ENCODE measurements at regions not wholly inside any gene's neighbourhood (a gene's known extent, or its start where the extent isn't known, plus 50 kb on each side); places are given as distances from the start of the nearest gene placed in this dataset.

DNA sequence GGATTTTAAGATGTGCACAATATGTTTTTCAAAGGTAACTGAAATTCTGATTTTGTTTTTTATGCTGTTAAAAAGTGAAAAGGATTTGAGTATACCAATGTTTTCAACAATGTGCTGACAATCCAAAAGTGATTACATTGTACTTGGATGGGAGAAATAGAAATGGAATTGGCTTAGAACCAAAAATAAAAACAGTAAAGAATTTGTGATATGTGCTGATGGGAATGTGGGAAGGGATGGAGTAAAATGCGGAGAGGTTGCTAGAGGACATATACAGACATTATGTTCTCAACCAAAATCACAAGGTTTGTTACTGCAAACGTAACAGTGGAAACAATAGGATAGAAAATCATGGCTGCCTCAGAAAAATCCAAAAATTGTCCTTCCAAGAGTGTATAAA, 279.3 kb upstream of the TENM4 start:
- no peak for DNase-seq (ENCODE audit: low read depth)
- TF ChIP-seq, protein P1, sequence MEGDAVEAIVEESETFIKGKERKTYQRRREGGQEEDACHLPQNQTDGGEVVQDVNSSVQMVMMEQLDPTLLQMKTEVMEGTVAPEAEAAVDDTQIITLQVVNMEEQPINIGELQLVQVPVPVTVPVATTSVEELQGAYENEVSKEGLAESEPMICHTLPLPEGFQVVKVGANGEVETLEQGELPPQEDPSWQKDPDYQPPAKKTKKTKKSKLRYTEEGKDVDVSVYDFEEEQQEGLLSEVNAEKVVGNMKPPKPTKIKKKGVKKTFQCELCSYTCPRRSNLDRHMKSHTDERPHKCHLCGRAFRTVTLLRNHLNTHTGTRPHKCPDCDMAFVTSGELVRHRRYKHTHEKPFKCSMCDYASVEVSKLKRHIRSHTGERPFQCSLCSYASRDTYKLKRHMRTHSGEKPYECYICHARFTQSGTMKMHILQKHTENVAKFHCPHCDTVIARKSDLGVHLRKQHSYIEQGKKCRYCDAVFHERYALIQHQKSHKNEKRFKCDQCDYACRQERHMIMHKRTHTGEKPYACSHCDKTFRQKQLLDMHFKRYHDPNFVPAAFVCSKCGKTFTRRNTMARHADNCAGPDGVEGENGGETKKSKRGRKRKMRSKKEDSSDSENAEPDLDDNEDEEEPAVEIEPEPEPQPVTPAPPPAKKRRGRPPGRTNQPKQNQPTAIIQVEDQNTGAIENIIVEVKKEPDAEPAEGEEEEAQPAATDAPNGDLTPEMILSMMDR (IDR thresholded peaks at IDR 0.05; ENCODE audit: low read length, missing control alignments), result no peak
- no peak overlapping the region for H3K4me3 ChIP-seq (replicated peaks; ENCODE audit: low read depth, low read length)

DNA sequence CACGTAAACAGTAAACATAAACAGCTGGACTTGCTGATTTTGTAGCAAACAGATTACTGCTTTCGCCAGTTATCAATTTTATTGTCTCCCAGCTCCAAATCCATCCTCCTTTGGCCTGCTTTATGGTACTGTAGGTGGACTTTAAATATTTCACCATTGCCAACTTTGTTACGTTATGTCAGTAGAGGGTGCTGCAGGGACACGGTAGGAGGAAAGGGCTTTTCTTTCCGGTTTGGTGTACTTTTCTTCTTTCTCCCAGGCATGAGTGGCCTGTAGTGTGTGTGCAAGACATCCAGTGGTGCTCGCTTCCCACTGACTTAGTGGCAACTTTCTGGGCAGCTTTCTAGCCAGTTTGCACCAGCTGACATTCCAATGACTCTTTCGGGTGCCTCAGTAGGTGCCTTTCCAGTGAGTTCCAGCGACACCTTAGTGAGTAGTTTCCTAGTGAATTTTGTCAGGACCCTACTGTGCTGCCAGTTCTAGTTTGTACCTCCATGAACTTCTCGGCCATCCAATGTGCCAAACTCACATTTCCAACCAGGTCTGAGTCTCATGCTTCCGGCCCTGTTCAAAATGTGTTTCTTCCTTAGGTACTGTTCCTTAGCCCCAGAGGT, 267.6 kb upstream of the TENM4 start:
- TF ChIP-seq, protein P1 (IDR thresholded peaks at IDR 0.05; ENCODE audit: low read length, missing control alignments), result peak; percentile 28
- DNase-seq (ENCODE audit: low read depth), result peak; percentile 28
- H3K4me3 ChIP-seq (replicated peaks; ENCODE audit: low read depth, low read length), result no peak overlapping the region

DNA sequence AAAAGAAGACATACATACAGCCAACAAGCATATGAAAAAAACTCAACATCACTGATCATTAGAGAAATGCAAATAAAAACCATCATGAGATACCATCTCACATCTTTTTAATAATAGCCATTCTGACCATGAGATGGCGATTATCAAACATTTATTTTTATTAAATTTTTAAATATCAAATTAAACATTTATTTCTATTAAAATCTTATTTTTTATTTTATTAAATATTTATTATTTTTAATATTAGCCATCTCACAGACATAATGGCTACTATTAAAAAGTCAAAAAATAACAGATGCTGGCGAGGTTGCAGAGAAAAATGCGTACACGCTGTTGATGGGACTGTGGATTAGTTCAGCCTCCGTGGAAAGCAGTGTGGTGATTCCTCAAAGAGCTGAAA, 264.8 kb upstream of the TENM4 start:
- DNase-seq (ENCODE audit: low read depth), result no peak
- TF ChIP-seq, protein P1 (IDR thresholded peaks at IDR 0.05; ENCODE audit: low read length, missing control alignments), result no peak
- no peak overlapping the region for H3K4me3 ChIP-seq (replicated peaks; ENCODE audit: low read depth, low read length)

- no peak overlapping the region for H3K4me3 ChIP-seq (replicated peaks; ENCODE audit: low read depth, low read length)
- no peak for DNase-seq (ENCODE audit: low read depth)
- TF ChIP-seq, protein P1 (IDR thresholded peaks at IDR 0.05; ENCODE audit: low read length, missing control alignments), result no peak
Measured at GRCh38 chr11:79702303-79702702, 261.5 kb upstream of the TENM4 start.

DNA sequence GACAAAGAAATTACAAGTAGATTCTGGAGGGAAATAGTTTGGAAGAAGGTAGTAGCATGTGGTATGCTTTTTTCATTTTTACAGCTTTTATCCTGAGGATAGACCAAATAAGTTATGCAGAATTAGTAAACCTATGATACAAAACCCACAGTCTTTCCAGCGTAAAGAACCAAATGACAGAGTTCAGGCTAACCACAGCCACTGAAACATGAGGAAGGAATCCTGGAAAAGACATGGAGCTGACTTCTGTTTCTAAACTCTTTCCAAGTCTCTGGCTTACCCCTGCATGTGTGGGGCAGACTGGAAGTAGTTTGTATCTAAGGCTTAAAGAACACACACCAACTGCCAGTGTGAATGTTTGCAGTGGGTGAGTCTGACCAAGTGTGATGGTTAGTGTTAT, 258.4 kb upstream of the TENM4 start:
- H3K4me3 ChIP-seq (replicated peaks; ENCODE audit: low read depth, low read length), result no peak overlapping the region
- DNase-seq (ENCODE audit: low read depth), result no peak
- TF ChIP-seq, protein P1 (IDR thresholded peaks at IDR 0.05; ENCODE audit: low read length, missing control alignments), result no peak

DNA sequence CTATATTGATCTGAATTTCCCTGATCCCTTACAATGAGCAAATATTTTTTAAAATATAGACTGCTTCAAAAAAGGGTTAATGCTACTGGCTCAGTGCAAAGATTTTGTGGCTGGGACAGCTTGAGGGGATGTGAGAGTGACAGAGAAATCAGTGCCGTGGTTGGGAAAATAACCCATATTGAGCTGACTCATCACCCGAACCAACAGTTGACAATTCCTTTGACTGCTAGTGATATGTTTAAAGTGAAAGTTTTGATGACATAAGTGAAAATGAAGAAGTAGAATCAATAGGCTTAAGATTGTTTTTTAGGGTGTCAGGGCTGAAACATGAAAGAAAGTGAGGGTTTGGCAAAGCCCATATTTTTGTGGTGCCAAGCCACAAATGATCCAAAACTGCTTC, 257.1 kb upstream of the TENM4 start:
- no peak overlapping the region for H3K4me3 ChIP-seq (replicated peaks; ENCODE audit: low read depth, low read length)
- DNase-seq (ENCODE audit: low read depth), result no peak
- TF ChIP-seq, protein P1 (IDR thresholded peaks at IDR 0.05; ENCODE audit: low read length, missing control alignments), result no peak

DNA sequence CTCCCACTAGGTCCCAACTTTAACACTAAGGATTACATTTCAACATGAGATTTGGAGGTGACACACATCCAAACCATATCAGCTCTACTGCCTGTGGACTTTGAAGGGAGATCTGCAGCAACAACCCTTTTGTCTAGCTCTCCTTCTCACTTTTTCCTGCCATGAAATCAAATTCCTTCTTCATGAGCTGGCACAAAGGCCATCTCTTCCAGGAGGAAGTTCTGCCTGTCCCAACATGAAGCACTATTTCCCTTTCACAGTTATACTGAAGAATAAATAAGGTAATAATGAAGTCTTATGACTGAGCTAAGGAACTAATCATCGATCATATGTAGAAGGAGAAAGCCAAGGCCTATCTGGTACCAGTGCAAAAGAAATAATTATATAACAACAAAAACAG, 253.5 kb upstream of the TENM4 start:
- TF ChIP-seq, protein P1 (IDR thresholded peaks at IDR 0.05; ENCODE audit: low read length, missing control alignments), result no peak
- H3K4me3 ChIP-seq (replicated peaks; ENCODE audit: low read depth, low read length), result no peak overlapping the region
- DNase-seq (ENCODE audit: low read depth), result no peak
